ENCODE measurements at regions not wholly inside any gene's neighbourhood (a gene's known extent, or its start where the extent isn't known, plus 50 kb on each side); places are given as distances from the start of the nearest gene placed in this dataset.

- WGBS (ENCODE audit: insufficient coverage) = 91% methylated on average over 10 of the region's 11 CpGs
- Mint-ChIP-seq H3K9me3 (no peaks in the 10 kb centered on the region), H3K36me3 (no peaks in the 10 kb centered on the region), H3K4me3 (no peak overlapping the region), H3K27ac (no peak overlapping the region), H3K4me1 (no peaks in the 10 kb centered on the region), H3K27me3 (peaks cover 1 to 3% of the 10 kb centered on the region in 2 donors)
- DNase-seq = no peak
- Histone ChIP-seq H3K36me3 (ENCODE audit: control insufficient read depth in 2 of 2, extremely low read depth in 1 of 2, insufficient read depth in 1 of 2, low read length in 1 of 2) (no peaks in the 10 kb centered on the region), H3K4me1 (ENCODE audit: control insufficient read depth in 1 of 2, extremely low read depth in 1 of 2, insufficient read depth in 2 of 2, low read length in 2 of 2) (no peaks in the 10 kb centered on the region), H3K27me3 (replicated peaks in 1 of 2; ENCODE audit: control insufficient read depth in 2 of 2, extremely low read depth in 1 of 2, insufficient read depth in 2 of 2, low read length in 1 of 2) (peaks cover 0 to 4% of the 10 kb centered on the region in 2 experiments), H3K9me3 (no peaks in the 10 kb centered on the region), H3K4me3 (ENCODE audit: control insufficient read depth in 1 of 2, extremely low read depth in 1 of 2, low read length in 1 of 2) (no peak overlapping the region), H3K27ac (ENCODE audit: low read length) (no peak overlapping the region)
- ATAC-seq (replicated peaks in 1 of 4) = no peak
- ChIA-PET CTCF (no interaction called here), POLR2A (no interaction called here)
Observed at GRCh38 chr18:78144669-78145068, 834.9 kb upstream of the SALL3 start.

DNA sequence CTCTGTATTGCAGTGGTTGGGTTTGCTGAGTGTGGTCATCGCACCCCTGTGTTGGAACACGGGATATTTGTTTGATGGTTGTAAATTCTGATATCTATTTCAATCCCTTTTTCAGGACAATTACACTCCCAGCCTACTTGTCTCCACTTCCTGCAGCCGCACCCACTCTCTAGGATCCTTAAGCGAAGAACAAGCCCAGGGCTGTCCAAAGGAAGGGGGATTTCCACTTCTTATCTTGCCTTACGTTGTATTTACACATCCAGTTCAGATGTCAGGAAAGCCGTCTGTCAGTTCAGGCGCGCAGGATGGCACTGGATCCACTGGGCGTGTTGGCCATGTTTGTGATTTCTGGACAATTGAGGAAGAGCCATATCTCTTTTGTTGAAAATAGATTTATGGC lies 834.5 kb upstream of the SALL3 start:
- Histone ChIP-seq H3K4me3 (ENCODE audit: control insufficient read depth in 1 of 2, extremely low read depth in 1 of 2, low read length in 1 of 2) (no peak overlapping the region), H3K9me3 (no peaks in the 10 kb centered on the region), H3K27ac (ENCODE audit: low read length) (no peak overlapping the region), H3K27me3 (replicated peaks in 1 of 2; ENCODE audit: control insufficient read depth in 2 of 2, extremely low read depth in 1 of 2, insufficient read depth in 2 of 2, low read length in 1 of 2) (peaks cover 0 to 4% of the 10 kb centered on the region in 2 experiments), H3K4me1 (ENCODE audit: control insufficient read depth in 1 of 2, extremely low read depth in 1 of 2, insufficient read depth in 2 of 2, low read length in 2 of 2) (no peaks in the 10 kb centered on the region), H3K36me3 (ENCODE audit: control insufficient read depth in 2 of 2, extremely low read depth in 1 of 2, insufficient read depth in 1 of 2, low read length in 1 of 2) (no peaks in the 10 kb centered on the region)
- H3K27me3 Mint-ChIP-seq = peaks cover 0 to 3% of the 10 kb centered on the region in 2 donors
- ATAC-seq (replicated peaks in 1 of 4) (no peak), DNase-seq (no peak)
- ChIA-PET CTCF (no interaction called here), POLR2A (no interaction called here)
- H3K4me3 Mint-ChIP-seq = no peak overlapping the region
- H3K36me3 Mint-ChIP-seq = no peaks in the 10 kb centered on the region
- no peak overlapping the region for H3K27ac Mint-ChIP-seq
- H3K4me1 Mint-ChIP-seq = no peaks in the 10 kb centered on the region
- H3K9me3 Mint-ChIP-seq = peaks cover 0 to under 1% (median 0%) of the 10 kb centered on the region in 3 donors
- WGBS (ENCODE audit: insufficient coverage) = 75% methylated on average over 2 of the region's 9 CpGs

DNA sequence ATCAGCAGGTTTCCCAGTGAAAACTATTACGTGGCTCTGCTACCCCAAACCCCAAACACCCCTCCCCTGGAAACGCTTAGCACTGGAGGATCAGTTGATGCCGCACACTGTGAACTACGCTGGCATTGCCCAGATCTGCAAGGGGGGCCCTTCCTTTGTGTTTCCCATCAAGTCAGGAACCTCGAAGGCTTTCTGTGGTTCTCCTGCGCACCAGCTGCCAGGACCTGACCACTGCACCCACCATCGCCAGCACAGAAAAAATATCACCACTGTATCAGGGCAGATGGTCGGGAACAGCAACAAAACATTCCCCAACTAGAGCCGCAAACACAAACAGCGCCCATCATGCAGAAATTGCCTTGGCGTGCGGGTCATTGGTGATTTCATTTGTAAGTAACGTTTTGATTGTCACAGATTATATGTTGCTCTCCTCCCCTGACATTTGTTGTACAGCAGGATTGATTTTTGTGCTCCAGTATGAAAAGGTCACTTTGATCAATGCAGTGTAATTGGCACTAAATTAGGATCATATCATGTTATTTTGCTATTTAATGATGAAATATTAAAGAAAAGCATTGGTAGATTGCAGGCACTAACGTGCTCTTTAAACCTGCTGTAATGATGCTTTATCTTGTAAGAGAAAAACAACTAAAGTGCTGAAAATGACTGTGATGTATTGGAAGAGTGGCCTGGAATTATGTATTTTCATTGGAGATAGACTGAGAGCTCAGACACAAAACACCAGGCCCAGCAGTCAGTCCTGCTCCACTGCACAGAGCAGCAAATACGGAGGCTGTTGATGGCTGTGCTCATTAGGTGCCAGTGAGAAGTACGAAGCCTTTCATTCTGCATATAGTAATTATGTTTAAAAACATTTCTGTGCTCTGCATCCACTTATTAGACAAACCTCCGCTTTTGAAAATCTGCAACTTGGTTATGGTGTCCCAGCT lies 833.2 kb upstream of the SALL3 start:
- Histone ChIP-seq H3K27ac (ENCODE audit: low read length) (no peak overlapping the region), H3K4me1 (ENCODE audit: control insufficient read depth in 1 of 2, extremely low read depth in 1 of 2, insufficient read depth in 2 of 2, low read length in 2 of 2) (no peaks in the 10 kb centered on the region), H3K36me3 (ENCODE audit: control insufficient read depth in 2 of 2, extremely low read depth in 1 of 2, insufficient read depth in 1 of 2, low read length in 1 of 2) (no peaks in the 10 kb centered on the region), H3K27me3 (replicated peaks in 1 of 2; ENCODE audit: control insufficient read depth in 2 of 2, extremely low read depth in 1 of 2, insufficient read depth in 2 of 2, low read length in 1 of 2) (peaks cover 0 to 2% of the 10 kb centered on the region in 2 experiments), H3K4me3 (ENCODE audit: control insufficient read depth in 1 of 2, extremely low read depth in 1 of 2, low read length in 1 of 2) (no peak overlapping the region), H3K9me3 (no peaks in the 10 kb centered on the region)
- Mint-ChIP-seq H3K27ac (no peak overlapping the region), H3K27me3 (no peaks in the 10 kb centered on the region), H3K4me3 (no peak overlapping the region), H3K36me3 (no peaks in the 10 kb centered on the region), H3K4me1 (no peaks in the 10 kb centered on the region), H3K9me3 (peaks cover 0 to 4% (median 0%) of the 10 kb centered on the region in 3 donors)
- no peak for DNase-seq
- ATAC-seq (replicated peaks in 1 of 4) = no peak
- ChIA-PET CTCF (no interaction called here), POLR2A (no interaction called here)
- WGBS (ENCODE audit: insufficient coverage) = 75% methylated on average over 10 of the region's 17 CpGs

DNA sequence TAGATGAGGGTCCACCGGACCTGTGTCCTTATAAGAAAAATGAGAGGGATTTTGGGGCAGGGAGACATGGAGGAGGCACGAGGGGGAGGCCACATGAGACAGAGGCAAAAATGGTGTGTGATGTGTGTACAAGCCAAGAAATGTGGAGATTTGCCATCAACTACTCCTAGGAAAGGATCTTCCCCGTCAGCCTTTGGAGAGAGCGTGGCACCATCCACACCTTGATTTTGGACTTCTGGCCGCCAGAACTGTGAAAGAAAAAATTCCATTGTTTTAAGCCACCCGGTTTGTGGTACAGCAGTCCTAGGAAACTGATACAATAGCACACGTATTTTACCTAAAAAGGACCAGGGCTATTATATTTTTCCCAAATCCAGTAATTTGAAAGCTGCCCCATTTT lies 829.0 kb upstream of the SALL3 start:
- peaks cover 0 to 4% (median 0%) of the 10 kb centered on the region in 3 donors for H3K9me3 Mint-ChIP-seq

GRCh38 chr18:78151234-78151633 lies 828.4 kb upstream of the SALL3 start:
- Histone ChIP-seq H3K4me1 (ENCODE audit: control insufficient read depth in 1 of 2, extremely low read depth in 1 of 2, insufficient read depth in 2 of 2, low read length in 2 of 2) (no peaks in the 10 kb centered on the region), H3K27ac (ENCODE audit: low read length) (no peak overlapping the region), H3K4me3 (ENCODE audit: control insufficient read depth in 1 of 2, extremely low read depth in 1 of 2, low read length in 1 of 2) (no peak overlapping the region), H3K36me3 (ENCODE audit: control insufficient read depth in 2 of 2, extremely low read depth in 1 of 2, insufficient read depth in 1 of 2, low read length in 1 of 2) (no peaks in the 10 kb centered on the region), H3K9me3 (no peaks in the 10 kb centered on the region), H3K27me3 (replicated peaks in 1 of 2; ENCODE audit: control insufficient read depth in 2 of 2, extremely low read depth in 1 of 2, insufficient read depth in 2 of 2, low read length in 1 of 2) (peaks cover 0 to 4% of the 10 kb centered on the region in 2 experiments)
- H3K27me3 Mint-ChIP-seq = no peaks in the 10 kb centered on the region
- no peak overlapping the region for H3K4me3 Mint-ChIP-seq
- no peak for DNase-seq
- 87% methylated on average over 9 of the region's 9 CpGs for WGBS (ENCODE audit: insufficient coverage)
- no peak for ATAC-seq (replicated peaks in 1 of 4)
- H3K27ac Mint-ChIP-seq = no peak overlapping the region
- no peaks in the 10 kb centered on the region for H3K36me3 Mint-ChIP-seq
- CTCF ChIA-PET = no interaction called here
- H3K9me3 Mint-ChIP-seq = peaks cover 0 to 4% (median 0%) of the 10 kb centered on the region in 3 donors
- POLR2A ChIA-PET = no interaction called here
- H3K4me1 Mint-ChIP-seq = no peaks in the 10 kb centered on the region

More for the DNA sequence above, 829.0 kb upstream of the SALL3 start:
- H3K4me3 ChIP-seq (ENCODE audit: control insufficient read depth in 1 of 2, extremely low read depth in 1 of 2, low read length in 1 of 2) = no peak overlapping the region
- ATAC-seq (replicated peaks in 1 of 4) = no peak
- no peaks in the 10 kb centered on the region for H3K4me1 Mint-ChIP-seq
- no peak for DNase-seq
- CTCF ChIA-PET = no interaction called here
- WGBS (ENCODE audit: insufficient coverage) = 66% methylated on average over 3 of the region's 7 CpGs
- H3K36me3 ChIP-seq (ENCODE audit: control insufficient read depth in 2 of 2, extremely low read depth in 1 of 2, insufficient read depth in 1 of 2, low read length in 1 of 2) = no peaks in the 10 kb centered on the region
- H3K27me3 Mint-ChIP-seq = no peaks in the 10 kb centered on the region
- POLR2A ChIA-PET = no interaction called here
- no peaks in the 10 kb centered on the region for H3K4me1 ChIP-seq (ENCODE audit: control insufficient read depth in 1 of 2, extremely low read depth in 1 of 2, insufficient read depth in 2 of 2, low read length in 2 of 2)
- no peak overlapping the region for H3K4me3 Mint-ChIP-seq
- no peaks in the 10 kb centered on the region for H3K36me3 Mint-ChIP-seq
- peaks cover 0 to 4% of the 10 kb centered on the region in 2 experiments for H3K27me3 ChIP-seq (replicated peaks in 1 of 2; ENCODE audit: control insufficient read depth in 2 of 2, extremely low read depth in 1 of 2, insufficient read depth in 2 of 2, low read length in 1 of 2)
- no peak overlapping the region for H3K27ac Mint-ChIP-seq
- no peak overlapping the region for H3K27ac ChIP-seq (ENCODE audit: low read length)
- no peaks in the 10 kb centered on the region for H3K9me3 ChIP-seq

GRCh38 chr18:78151948-78152725 lies 827.5 kb upstream of the SALL3 start:
- Mint-ChIP-seq H3K36me3 (no peaks in the 10 kb centered on the region), H3K4me3 (no peak overlapping the region), H3K27ac (no peak overlapping the region), H3K4me1 (no peaks in the 10 kb centered on the region), H3K9me3 (peaks cover 0 to 4% (median 0%) of the 10 kb centered on the region in 3 donors), H3K27me3 (no peaks in the 10 kb centered on the region)
- ChIA-PET POLR2A (no interaction called here), CTCF (no interaction called here)
- H3K36me3 ChIP-seq (ENCODE audit: control insufficient read depth in 2 of 2, extremely low read depth in 1 of 2, insufficient read depth in 1 of 2, low read length in 1 of 2) = no peaks in the 10 kb centered on the region
- H3K27ac ChIP-seq (ENCODE audit: low read length) = no peak overlapping the region
- 92% methylated on average over 12 of the region's 17 CpGs for WGBS (ENCODE audit: insufficient coverage)
- H3K4me1 ChIP-seq (ENCODE audit: control insufficient read depth in 1 of 2, extremely low read depth in 1 of 2, insufficient read depth in 2 of 2, low read length in 2 of 2) = no peaks in the 10 kb centered on the region
- ATAC-seq (replicated peaks in 1 of 4) (no peak), DNase-seq (no peak)
- peaks cover 0 to 4% of the 10 kb centered on the region in 2 experiments for H3K27me3 ChIP-seq (replicated peaks in 1 of 2; ENCODE audit: control insufficient read depth in 2 of 2, extremely low read depth in 1 of 2, insufficient read depth in 2 of 2, low read length in 1 of 2)
- H3K9me3 ChIP-seq = no peaks in the 10 kb centered on the region
- H3K4me3 ChIP-seq (ENCODE audit: control insufficient read depth in 1 of 2, extremely low read depth in 1 of 2, low read length in 1 of 2) = no peak overlapping the region
